HCT116 (cell line): ENCODE measurements at regions not wholly inside any gene's neighbourhood (a gene's known extent, or its start where the extent isn't known, plus 50 kb on each side); places are given as distances from the start of the nearest gene placed in this dataset.
"Not testable (repeated sequence)": the region's sequence is repeated elsewhere in the genome, so short reads cannot be mapped to it uniquely, and the experiment has no call there.

ENCODE experiments used
- ATAC-seq: fragments of 200-7000 bp; cut with Tn5 transposase; 2 replicates; pipeline ENCODE4 v1.9.1; 2020; ENCODE audit warnings: mild to moderate bottlenecking, moderate library complexity
- BruUV-seq: library from RNA; stranded (reverse); fragments of 400-500 nt; replicated peaks from 2 replicates; lab custom pipeline; 2021; lab: Mats Ljungman, UMichigan
- CTCF ChIA-PET: fragments of 300-600 bp; sonication (Branson Sonifier 250); formaldehyde crosslinking; loops from one replicate; lab custom pipeline; 2021; ENCODE audit warnings: antibody characterized with exemption; lab: Charles Lee
- POLR2A ChIA-PET: fragments of 300-600, 350-600 bp; sonication (Branson Sonifier 250); formaldehyde crosslinking; loops from one replicate; lab custom pipeline; 2021; ENCODE audit warnings: antibody characterized with exemption; lab: Charles Lee
- RAD21 ChIA-PET, 2 experiments: fragments of 300-600 bp; sonication (Branson Sonifier 250); formaldehyde crosslinking; loops; one replicate each; lab custom pipeline; 2023; ENCODE audit warnings: low total read pairs in 2 of 2; ENCODE audit not compliant: uncharacterized antibody in 2 of 2, unreplicated experiment in 2 of 2, low non-redundant PET in 1 of 2; lab: Charles Lee
- DNase-seq: peaks from one replicate; pipeline ENCODE4 v3.0.0-alpha.2; 2010; ENCODE audit warnings: low read depth, low spot score
- H2AFZ ChIP-seq: fragments of 200-600 bp; shearing (Covaris generic), sonication (generic); 2 replicates; pipeline ENCODE4 v1.6.1; 2017; ENCODE audit warnings: low read depth, mixed run types, mixed read lengths, antibody characterized with exemption, low read length; ENCODE audit not compliant: poor library complexity, severe bottlenecking
- H3K27ac ChIP-seq: 2 replicates; pipeline ENCODE4 v1.5.1; 2012; ENCODE audit warnings: low read depth, low read length
- H3K27me3 ChIP-seq: fragments of 200-600 bp; sonication (generic); 2 replicates; pipeline ENCODE4 v1.6.1; 2016; ENCODE audit warnings: mixed run types, low read length, mixed read lengths; ENCODE audit not compliant: insufficient read depth
- H3K36me3 ChIP-seq, 2 experiments: fragments of 200-500 bp in 1 of 2; fragments of 200-600 bp in 1 of 2; sonication (Bioruptor generic) in 1 of 2; sonication (generic) in 1 of 2; 2 replicates each; pipeline versions ENCODE4 v1.5.1 to v1.6.1; 2014 to 2016; ENCODE audit warnings: low read length in 2 of 2, inconsistent platforms in 1 of 2, mixed read lengths in 1 of 2, mixed run types in 1 of 2; ENCODE audit not compliant: insufficient read depth in 2 of 2, control insufficient read depth in 1 of 2
- H3K4me1 ChIP-seq, 2 experiments: fragments of 200-600 bp in 1 of 2; sonication (generic) in 1 of 2; 2 replicates each; pipeline versions ENCODE4 v1.5.1 to v1.6.1; 2012 to 2017; ENCODE audit warnings: low read length in 2 of 2, inconsistent platforms in 1 of 2, mild to moderate bottlenecking in 1 of 2, mixed read lengths in 1 of 2, mixed run types in 1 of 2, moderate library complexity in 1 of 2; ENCODE audit not compliant: insufficient read depth in 2 of 2, control insufficient read depth in 1 of 2
- H3K4me2 ChIP-seq: fragments of 200-600 bp; sonication (generic); 2 replicates; pipeline ENCODE4 v1.6.1; 2017; ENCODE audit warnings: mixed run types, low read length, mixed read lengths
- H3K4me3 ChIP-seq, 2 experiments: fragments of 200-600 bp in 1 of 2; sonication (generic) in 1 of 2; replicated peaks in 1 of 2; 2 replicates each; pipeline ENCODE4 v1.5.1; 2011 to 2016; ENCODE audit warnings: low read length in 2 of 2, control low read depth in 1 of 2, low read depth in 1 of 2, mild to moderate bottlenecking in 1 of 2, mixed read lengths in 1 of 2, mixed run types in 1 of 2
- H3K79me2 ChIP-seq: fragments of 200-600 bp; sonication (generic); 2 replicates; pipeline ENCODE4 v1.6.1; 2017; ENCODE audit warnings: mild to moderate bottlenecking, mixed run types, low read length, moderate library complexity, mixed read lengths; ENCODE audit not compliant: insufficient read depth
- H3K9ac ChIP-seq: fragments of 200-600 bp; sonication (generic); 2 replicates; pipeline ENCODE4 v1.6.1; 2016; ENCODE audit warnings: low read length, mixed read lengths
- H3K9me2 ChIP-seq: fragments of 200-600 bp; sonication (generic), shearing (Covaris generic); 2 replicates; pipeline ENCODE4 v1.6.1; 2017; ENCODE audit warnings: mixed run types, mild to moderate bottlenecking, moderate library complexity; ENCODE audit not compliant: insufficient read depth
- H3K9me3 ChIP-seq, 2 experiments: fragments of 200-500 bp in 1 of 2; fragments of 200-600 bp in 1 of 2; sonication (Bioruptor generic) in 1 of 2; sonication (generic) in 1 of 2; 2 replicates each; pipeline ENCODE4 v1.6.1; 2014 to 2017; ENCODE audit warnings: low read length in 2 of 2, mixed read lengths in 2 of 2, inconsistent platforms in 1 of 2, low read depth in 1 of 2, mild to moderate bottlenecking in 1 of 2, mixed run types in 1 of 2, moderate library complexity in 1 of 2; ENCODE audit not compliant: control insufficient read depth in 1 of 2, insufficient read depth in 1 of 2
- H4K20me1 ChIP-seq: fragments of 200-600 bp; sonication (generic), shearing (Covaris generic); 2 replicates; pipeline ENCODE4 v1.6.1; 2017; ENCODE audit warnings: mixed run types, mild to moderate bottlenecking, moderate library complexity; ENCODE audit not compliant: insufficient read depth
- intact Hi-C: fragments of 100-400 bp; cut with micrococcal nuclease; formaldehyde crosslinking; loops from 2 replicates; pipeline ENCODE4 v1.10.0; 2022

- ATAC-seq, POLR2A ChIA-PET, H3K4me1 ChIP-seq, H3K9me2 ChIP-seq, CTCF ChIA-PET, H3K4me3 ChIP-seq, BruUV-seq, H3K27me3 ChIP-seq, DNase-seq, H4K20me1 ChIP-seq, H3K9me3 ChIP-seq, H3K9ac ChIP-seq, intact Hi-C loops, H3K4me2 ChIP-seq, H3K36me3 ChIP-seq, H3K79me2 ChIP-seq, RAD21 ChIA-PET, H3K27ac ChIP-seq, H2AFZ ChIP-seq: not testable (repeated sequence)
Observed at GRCh38 chr2:97321936-97322713, 209.2 kb downstream of the ANKRD36 start.

- DNase-seq, H3K27me3 ChIP-seq, H3K4me2 ChIP-seq, BruUV-seq, POLR2A ChIA-PET, H4K20me1 ChIP-seq, H3K27ac ChIP-seq, H3K36me3 ChIP-seq, H3K9me3 ChIP-seq, H3K9ac ChIP-seq, H2AFZ ChIP-seq, H3K4me3 ChIP-seq, intact Hi-C loops, H3K79me2 ChIP-seq, ATAC-seq, H3K4me1 ChIP-seq, RAD21 ChIA-PET, CTCF ChIA-PET, H3K9me2 ChIP-seq: not testable (repeated sequence)
Observed at GRCh38 chr2:97315358-97315757, 202.4 kb downstream of the ANKRD36 start.

GRCh38 chr2:97312426-97312825, 199.5 kb downstream of the ANKRD36 start:
- H2AFZ ChIP-seq, H3K79me2 ChIP-seq, BruUV-seq, H3K4me3 ChIP-seq, H3K9ac ChIP-seq, DNase-seq, H3K9me2 ChIP-seq, H4K20me1 ChIP-seq, H3K4me1 ChIP-seq, H3K9me3 ChIP-seq, RAD21 ChIA-PET, H3K27me3 ChIP-seq, H3K4me2 ChIP-seq, intact Hi-C loops, ATAC-seq, H3K36me3 ChIP-seq, POLR2A ChIA-PET, H3K27ac ChIP-seq, CTCF ChIA-PET: not testable (repeated sequence)

- H3K9ac ChIP-seq, H3K4me2 ChIP-seq, H3K9me3 ChIP-seq, H2AFZ ChIP-seq, H4K20me1 ChIP-seq, H3K4me1 ChIP-seq, H3K9me2 ChIP-seq, intact Hi-C loops, DNase-seq, H3K36me3 ChIP-seq, H3K27ac ChIP-seq, H3K79me2 ChIP-seq, H3K27me3 ChIP-seq, BruUV-seq, POLR2A ChIA-PET, H3K4me3 ChIP-seq, RAD21 ChIA-PET, CTCF ChIA-PET: not testable (repeated sequence)
- ATAC-seq, result peak; percentile 81
Observed at GRCh38 chr2:97305426-97305825, 192.5 kb downstream of the ANKRD36 start.
